ENCODE measurements at regions not wholly inside any gene's neighbourhood (a gene's known extent, or its start where the extent isn't known, plus 50 kb on each side); places are given as distances from the start of the nearest gene placed in this dataset.

GRCh38 chrX:33465137-33465536 lies 253.8 kb upstream of the DMD start:
- no peak for DNase-seq

GRCh38 chrX:33457102-33457501 lies 245.8 kb upstream of the DMD start:
- no peak for DNase-seq

- no peak for DNase-seq
Observed at GRCh38 chrX:33447285-33447684, 235.9 kb upstream of the DMD start.

- peak; percentile 5 for DNase-seq
Observed at GRCh38 chrX:33434256-33435092, 223.1 kb upstream of the DMD start.

GRCh38 chrX:33416273-33416805 lies 205.0 kb upstream of the DMD start:
- no peak for DNase-seq

GRCh38 chrX:33415459-33415858 lies 204.1 kb upstream of the DMD start:
- no peak for DNase-seq

- no peak for DNase-seq
Observed at GRCh38 chrX:33385546-33385945, 174.2 kb upstream of the DMD start.

- no peak for DNase-seq
Observed at GRCh38 chrX:33379839-33380238, 168.5 kb upstream of the DMD start.

GRCh38 chrX:33357606-33358005 lies 146.3 kb upstream of the DMD start:
- no peak for DNase-seq

- no peak for DNase-seq
Observed at GRCh38 chrX:33339219-33339618, 127.9 kb upstream of the DMD start.

GRCh38 chrX:33336783-33337182 lies 125.4 kb upstream of the DMD start:
- no peak for DNase-seq

GRCh38 chrX:33333271-33333670 lies 121.9 kb upstream of the DMD start:
- DNase-seq = no peak

- no peak for DNase-seq
Observed at GRCh38 chrX:33330798-33331197, 119.4 kb upstream of the DMD start.

GRCh38 chrX:33324099-33324498 lies 112.8 kb upstream of the DMD start:
- DNase-seq = no peak

- DNase-seq = no peak
Observed at GRCh38 chrX:33307911-33308354, 96.6 kb upstream of the DMD start.

GRCh38 chrX:33298622-33299021 lies 87.3 kb upstream of the DMD start:
- no peak for DNase-seq

- no peak for DNase-seq
Observed at GRCh38 chrX:33285550-33285949, 74.2 kb upstream of the DMD start.

- no peak for DNase-seq
Observed at GRCh38 chrX:33277046-33277445, 65.7 kb upstream of the DMD start.

- DNase-seq = no peak
Observed at GRCh38 chrX:33273535-33273934, 62.2 kb upstream of the DMD start.

GRCh38 chrX:33272986-33273385 lies 61.6 kb upstream of the DMD start:
- DNase-seq = no peak
